WI38 (cell line): ENCODE measurements at regions not wholly inside any gene's neighbourhood (a gene's known extent, or its start where the extent isn't known, plus 50 kb on each side); places are given as distances from the start of the nearest gene placed in this dataset.

Experiments used
- H3K4me3 ChIP-seq: 2 replicates; pipeline ENCODE4 v1.5.1; 2011; ENCODE audit warnings: low read depth, mild to moderate bottlenecking, control low read depth, low read length
- CTCF ChIP-seq: IDR thresholded peaks from 2 replicates; pipeline ENCODE4 v1.5.1; 2012; ENCODE audit warnings: low read depth, mild to moderate bottlenecking, control low read depth, low read length

GRCh38 chr3:94179059-94179458, 116.2 kb downstream of the NSUN3 start:
- TF ChIP-seq CTCF, result no peak
- no peak overlapping the region for H3K4me3 ChIP-seq

- TF ChIP-seq CTCF, result no peak
- H3K4me3 ChIP-seq, result no peak overlapping the region
Observed at GRCh38 chr3:94183551-94183950, 120.7 kb downstream of the NSUN3 start.

- no peak for TF ChIP-seq CTCF
Observed at GRCh38 chr3:94184781-94185180, 121.9 kb downstream of the NSUN3 start.

GRCh38 chr3:94185753-94186152, 122.9 kb downstream of the NSUN3 start:
- no peak overlapping the region for H3K4me3 ChIP-seq
- TF ChIP-seq CTCF, result no peak

More at GRCh38 chr3:94184781-94185180, 121.9 kb downstream of the NSUN3 start:
- H3K4me3 ChIP-seq, result no peak overlapping the region

GRCh38 chr3:94187697-94188096, 124.8 kb downstream of the NSUN3 start:
- TF ChIP-seq CTCF, result no peak
- no peak overlapping the region for H3K4me3 ChIP-seq

- no peak overlapping the region for H3K4me3 ChIP-seq
- TF ChIP-seq CTCF, result no peak
Observed at GRCh38 chr3:94195381-94195780, 132.5 kb downstream of the NSUN3 start.

- no peak overlapping the region for H3K4me3 ChIP-seq
- TF ChIP-seq CTCF, result no peak
Observed at GRCh38 chr3:94206291-94206690, 143.4 kb downstream of the NSUN3 start.
